HG02610 (cell line): ENCODE measurements at regions not wholly inside any gene's neighbourhood (a gene's known extent, or its start where the extent isn't known, plus 50 kb on each side); places are given as distances from the start of the nearest gene placed in this dataset.
"Not testable (repeated sequence)": the region's sequence is repeated elsewhere in the genome, so short reads cannot be mapped to it uniquely, and the experiment has no call there.

Experiments used
- ATAC-seq: cut with Tn5 transposase; IDR thresholded peaks from one replicate; pipeline ENCODE4 v1.9.1; 2021; ENCODE audit warnings: mild to moderate bottlenecking, moderate library complexity; ENCODE audit not compliant: unreplicated experiment

DNA sequence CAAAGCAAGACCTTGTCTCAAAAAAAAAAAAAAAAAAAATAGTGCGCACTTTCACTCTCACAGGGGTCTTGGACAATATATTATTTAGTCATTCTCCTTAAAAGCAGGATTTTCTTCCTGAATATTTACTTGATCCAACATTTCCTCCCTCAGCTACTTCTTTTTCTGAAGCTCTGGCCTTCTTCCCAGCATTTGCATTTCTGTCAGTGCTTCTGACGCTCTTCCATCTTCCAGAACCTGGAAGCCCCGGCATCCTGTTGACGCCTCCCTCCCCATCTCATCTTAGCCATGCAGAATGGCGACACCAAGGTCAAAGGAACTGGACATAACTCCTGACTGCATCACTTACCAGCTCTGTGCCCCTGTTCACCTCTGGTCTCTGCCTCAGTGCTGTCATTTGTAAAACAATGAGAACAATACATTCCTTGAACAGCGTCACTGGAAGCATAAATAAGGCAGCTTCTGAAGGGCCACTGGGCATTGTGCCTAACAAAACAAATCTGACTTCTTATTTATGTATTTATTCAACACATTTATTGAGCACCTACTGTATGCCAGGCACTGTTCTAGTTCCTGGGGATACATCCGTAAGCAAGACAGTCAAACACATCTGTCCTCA is 90.9 kb upstream of the MDM1 start:
- no peak for ATAC-seq

DNA sequence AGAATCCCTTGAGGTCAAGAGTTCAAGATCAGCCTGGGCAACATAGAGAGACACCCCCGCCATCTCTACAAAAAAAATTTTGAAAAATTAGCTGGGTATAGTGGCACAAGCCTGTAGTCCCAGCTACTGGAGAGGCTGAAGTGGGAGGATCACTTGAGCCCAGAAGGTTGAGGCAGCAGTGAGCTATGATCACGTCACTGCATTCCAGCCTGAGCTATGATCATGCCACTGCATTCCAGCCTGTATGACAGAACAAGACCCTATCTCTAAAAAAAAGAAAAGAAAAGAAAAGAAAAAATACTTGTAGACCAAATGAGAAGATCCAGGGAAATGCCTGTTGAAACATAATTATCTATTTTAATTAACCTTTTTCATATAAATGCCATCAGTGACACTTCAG is 93.8 kb upstream of the MDM1 start:
- ATAC-seq = no peak

DNA sequence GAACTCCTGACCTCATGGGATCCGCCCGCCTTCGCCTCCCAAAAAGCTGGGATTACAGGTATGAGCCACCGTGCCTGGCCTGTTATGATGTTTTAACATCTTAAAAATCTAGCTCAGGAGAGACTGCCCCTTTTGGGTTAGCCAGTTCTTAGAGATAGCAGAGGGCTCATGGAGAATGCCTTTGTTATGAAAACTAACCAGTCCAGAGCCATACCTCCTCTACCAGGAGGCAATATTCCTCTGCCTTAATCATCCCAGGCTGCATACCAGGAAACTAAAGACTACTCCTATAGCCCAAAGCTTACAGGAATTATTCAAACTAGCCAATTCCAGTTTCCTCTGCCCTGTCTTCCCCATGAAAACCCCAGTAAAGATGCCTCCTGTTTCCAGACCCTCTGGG is 96.0 kb upstream of the MDM1 start:
- no peak for ATAC-seq

- no peak for ATAC-seq
Measured at GRCh38 chr12:68428724-68429501, 96.8 kb upstream of the MDM1 start.

- no peak for ATAC-seq
Measured at GRCh38 chr12:68429696-68430095, 97.5 kb upstream of the MDM1 start.

DNA sequence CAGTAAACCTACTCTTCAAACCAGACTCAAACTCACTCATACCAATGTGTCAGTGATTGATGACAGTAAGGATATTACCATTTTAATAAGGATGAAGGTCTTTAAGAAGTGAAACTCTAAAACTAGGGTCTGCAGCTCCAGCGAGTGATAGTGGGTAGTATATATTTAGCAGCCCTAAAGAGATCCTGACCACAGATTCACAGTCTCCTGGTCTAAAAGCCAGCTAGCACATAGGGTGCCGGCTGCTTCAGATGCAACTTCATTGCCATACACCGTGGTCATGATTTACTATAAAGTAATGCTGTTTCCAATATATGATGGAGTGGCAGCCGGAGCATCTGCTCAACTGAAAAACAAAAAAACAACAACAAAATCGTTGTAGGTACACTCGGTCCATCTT is 99.6 kb upstream of the MDM1 start:
- ATAC-seq = no peak

GRCh38 chr12:68432622-68433021 is 100.5 kb upstream of the MDM1 start:
- ATAC-seq = no peak

DNA sequence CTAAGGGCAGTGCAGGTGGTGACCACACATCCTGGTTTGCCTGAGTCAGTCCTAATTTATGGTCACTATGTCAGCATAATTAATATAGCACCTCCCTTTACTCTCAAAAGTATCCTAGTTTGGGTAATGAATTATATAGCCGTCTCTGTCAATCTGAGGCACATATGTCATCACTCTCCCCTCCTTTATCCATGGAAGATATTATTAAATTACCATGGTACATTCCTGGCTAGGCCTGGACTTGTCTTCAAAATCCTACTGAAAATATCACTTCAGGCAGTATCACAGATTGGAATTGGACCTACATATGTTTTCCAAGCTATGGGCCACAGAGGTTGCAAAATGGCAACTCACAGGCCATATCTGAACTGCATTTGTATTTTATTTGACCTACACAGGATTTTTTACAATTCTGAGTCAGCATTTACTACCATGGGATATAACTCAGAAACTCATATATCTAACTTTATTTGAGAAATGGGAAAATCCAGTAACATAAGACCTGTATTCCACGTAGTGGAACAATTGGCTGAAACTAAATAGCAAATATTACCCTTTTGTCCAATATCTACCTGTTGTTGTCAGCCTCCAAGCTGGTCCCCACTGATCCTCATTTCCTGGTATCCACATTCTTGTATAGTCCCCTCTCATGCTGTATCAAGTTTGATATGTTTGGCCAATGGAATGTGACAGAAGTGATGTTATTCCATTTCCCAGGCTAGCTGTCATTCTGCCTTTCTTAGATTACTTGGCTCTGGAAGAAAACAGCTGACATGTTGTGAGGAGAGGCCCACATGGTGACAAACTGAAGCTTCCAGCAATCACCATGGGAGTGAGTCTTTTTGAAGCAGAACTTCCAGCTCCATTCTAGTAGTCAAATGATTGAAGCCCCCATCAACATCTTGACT is 102.5 kb upstream of the MDM1 start:
- no peak for ATAC-seq

DNA sequence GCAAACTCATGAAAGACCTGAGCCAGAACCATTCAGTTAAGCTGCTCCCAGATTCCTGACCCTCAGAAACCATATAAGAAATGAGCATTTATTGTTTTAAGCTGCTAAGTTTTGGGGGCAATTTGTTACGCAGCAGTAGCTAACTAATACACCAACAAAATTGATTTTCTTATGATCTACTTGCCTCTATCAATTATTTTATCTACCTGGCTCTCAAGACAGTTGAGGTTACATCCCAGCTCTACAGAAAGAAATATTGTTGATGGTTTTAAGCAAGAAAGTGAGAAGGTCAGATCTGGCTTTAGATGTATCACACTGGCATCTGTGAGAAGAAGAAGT is 103.1 kb upstream of the MDM1 start:
- ATAC-seq = no peak

- ATAC-seq = no peak
Measured at GRCh38 chr12:68435816-68436215, 103.7 kb upstream of the MDM1 start.

DNA sequence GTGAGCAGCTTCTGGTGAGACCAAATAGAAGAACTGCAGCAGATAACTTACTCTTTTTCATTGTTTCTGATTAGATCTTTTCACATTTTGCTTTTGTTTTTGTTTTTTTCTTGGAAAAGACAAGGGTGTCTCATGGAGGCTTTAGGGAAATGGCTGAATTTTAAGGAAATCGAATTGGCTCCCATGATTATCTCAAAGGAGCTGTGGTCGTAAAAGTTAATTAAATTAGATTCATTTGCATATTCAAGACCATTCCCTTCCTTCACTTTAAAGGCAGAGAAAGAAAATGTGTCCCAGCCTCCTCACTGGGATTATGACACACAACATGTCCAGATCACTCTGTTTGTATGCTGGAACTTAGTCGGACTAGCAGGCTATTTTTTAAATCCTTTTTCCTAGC is 106.4 kb upstream of the MDM1 start:
- ATAC-seq = no peak

DNA sequence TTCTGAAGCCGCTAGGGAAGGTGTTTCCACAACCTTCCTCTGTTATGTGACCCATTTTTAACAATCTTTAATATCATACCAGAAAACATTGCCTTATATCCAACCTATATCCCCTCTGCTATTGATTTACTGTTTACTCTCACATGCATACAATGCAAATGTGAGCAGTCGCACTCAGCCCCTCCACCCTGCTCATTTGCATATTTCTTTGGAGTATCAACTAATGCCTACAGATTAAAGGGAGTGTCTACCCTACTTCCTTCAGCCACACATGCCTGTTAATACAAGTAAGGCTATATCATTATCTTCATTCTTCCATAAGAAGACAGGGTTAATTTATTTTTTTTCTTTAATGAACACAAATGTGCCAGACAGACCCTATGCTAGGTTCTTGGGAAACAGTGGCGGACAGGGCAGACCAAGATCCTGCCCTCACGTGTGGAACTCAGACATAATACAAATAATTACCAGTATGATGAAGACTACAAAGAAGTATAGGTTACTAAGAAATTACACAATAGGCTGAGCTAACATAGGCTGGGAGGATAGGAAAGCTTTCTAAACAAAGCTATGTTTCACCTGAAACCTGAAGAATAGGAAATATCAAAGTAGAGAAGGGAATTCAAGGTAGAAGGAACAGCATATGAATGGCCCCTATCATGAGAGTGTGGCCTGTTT is 107.3 kb upstream of the MDM1 start:
- ATAC-seq = no peak

- ATAC-seq = no peak
Measured at GRCh38 chr12:68440068-68440581, 108.0 kb upstream of the MDM1 start.

GRCh38 chr12:68441167-68441566 is 109.0 kb upstream of the MDM1 start:
- no peak for ATAC-seq

DNA sequence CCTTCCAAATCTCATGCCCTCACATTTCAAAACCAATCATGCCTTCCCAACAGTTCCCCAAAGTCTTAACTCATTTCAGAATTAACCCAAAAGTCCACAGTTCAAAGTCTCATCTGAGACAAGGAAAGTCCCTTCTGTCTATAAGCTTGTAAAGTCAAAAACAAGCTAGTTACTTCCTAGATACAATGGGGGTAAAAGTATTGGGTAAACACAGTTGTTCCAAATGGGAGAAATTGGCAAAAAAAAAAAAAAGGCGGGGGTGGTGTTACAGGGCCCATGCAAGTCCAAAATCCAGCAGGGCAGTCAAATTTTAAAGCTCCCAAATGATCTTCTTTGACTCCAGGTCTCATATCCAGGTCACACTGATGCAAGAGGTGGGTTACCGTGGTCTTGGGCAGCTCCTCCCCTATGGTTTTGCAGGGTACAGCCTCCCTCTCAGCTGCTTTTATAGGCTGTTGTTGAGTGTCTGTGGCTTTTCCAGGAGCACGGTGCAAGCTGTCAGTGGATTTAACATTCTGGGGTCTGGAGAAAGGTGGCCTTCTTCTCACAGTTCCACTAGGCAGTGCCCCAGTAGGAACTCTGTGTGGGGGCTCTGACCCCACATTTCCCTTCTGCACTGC is 110.3 kb upstream of the MDM1 start:
- not testable (repeated sequence) for ATAC-seq

DNA sequence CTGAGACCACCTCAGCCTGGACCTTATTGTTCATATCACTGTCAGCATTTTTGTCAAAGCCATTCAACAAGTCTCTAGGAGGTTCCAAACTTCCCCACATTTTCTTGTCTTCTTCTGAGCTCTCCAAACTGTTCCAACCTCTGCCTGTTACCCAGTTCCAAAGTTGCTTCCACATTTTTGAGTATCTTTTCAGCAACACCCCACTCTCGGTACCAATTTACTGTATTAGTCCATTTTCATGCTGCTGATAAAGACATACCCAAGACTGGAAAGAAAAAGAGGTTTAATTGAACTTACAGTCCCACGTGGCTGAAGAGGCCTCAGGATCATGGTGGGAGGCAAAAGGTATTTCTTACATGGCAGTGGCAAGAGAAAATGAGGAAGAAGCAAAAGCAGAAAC is 111.5 kb upstream of the MDM1 start:
- ATAC-seq = not testable (repeated sequence)

DNA sequence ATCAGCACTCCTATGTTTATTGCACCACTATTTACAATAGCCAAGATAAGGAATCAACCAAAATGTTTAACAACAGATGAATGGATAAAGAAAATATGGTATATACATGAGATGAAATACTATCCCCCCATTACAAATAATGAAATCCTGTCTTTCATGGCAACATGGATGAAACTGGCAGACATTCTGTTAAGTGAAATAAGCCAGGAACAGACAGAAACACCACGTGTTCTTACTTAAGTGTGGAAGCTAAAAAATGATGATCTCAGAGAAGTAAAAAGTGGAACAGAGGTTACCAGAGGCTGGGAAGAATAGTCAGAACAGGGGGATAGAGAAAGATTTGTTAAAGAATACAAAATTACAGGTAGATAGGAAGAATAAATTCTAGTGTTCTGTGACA is 113.7 kb upstream of the MDM1 start:
- ATAC-seq = no peak

- ATAC-seq = no peak
Measured at GRCh38 chr12:68446384-68446783, 114.2 kb upstream of the MDM1 start.

DNA sequence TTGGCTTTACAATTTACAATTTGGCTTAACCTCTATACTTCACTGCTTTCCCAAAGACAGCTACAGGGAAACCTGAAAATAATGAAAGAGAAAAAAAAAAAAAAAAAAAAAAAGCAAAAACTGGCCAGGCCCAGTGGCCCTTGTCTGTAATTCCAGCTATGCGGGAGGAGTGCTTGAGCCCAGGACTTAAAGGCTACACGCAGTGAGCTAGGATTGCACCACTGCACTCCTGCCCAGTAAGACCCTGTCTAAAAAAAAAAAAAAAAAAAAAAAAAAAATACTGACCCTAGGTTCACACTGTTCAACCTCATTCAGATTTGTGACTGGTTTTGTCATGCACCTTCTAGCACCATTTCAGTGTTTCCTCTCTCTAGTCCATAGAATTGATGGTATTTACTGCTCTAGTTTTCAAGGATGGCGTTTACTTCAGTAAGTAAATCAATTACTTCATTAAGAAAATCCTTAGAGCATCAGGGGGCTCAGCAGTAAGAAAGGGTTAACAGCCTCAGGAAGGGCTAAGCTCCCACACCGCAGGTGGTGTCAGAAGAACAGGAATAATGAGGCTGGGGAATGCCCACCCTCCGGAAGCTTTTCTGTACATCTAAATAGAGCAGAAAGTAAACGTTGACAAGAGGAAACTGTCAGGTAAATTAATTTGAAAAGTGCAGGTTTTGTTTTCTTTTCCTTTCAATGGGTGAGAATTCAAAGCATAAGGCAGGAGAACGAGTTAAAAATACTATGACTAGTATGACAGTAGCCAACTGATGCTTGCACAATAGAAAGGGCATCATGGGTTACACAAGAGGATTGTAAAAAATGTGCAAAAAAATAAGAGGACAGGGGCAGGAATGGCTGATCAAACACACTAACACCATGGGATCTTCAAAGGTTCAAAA is 115.0 kb upstream of the MDM1 start:
- no peak for ATAC-seq
